AG10803 (cell line): ENCODE measurements at regions not wholly inside any gene's neighbourhood (a gene's known extent, or its start where the extent isn't known, plus 50 kb on each side); places are given as distances from the start of the nearest gene placed in this dataset.
A peak's percentile ranks its signal among the peaks of the same experiment; 100 is the strongest.

Source experiments
- DNase-seq: peaks from one replicate; pipeline ENCODE4 v3.0.0; 2010; ENCODE audit warnings: low read depth
- H3K4me3 ChIP-seq: 2 replicates; pipeline ENCODE4 v1.5.1; 2011; ENCODE audit warnings: mild to moderate bottlenecking, low read length, control low read depth
- TF ChIP-seq, protein P1 (sequence below): conservative IDR thresholded peaks from 2 replicates; pipeline ENCODE4 v1.5.1; 2011; ENCODE audit warnings: mild to moderate bottlenecking, low read length, control low read depth, inconsistent platforms

GRCh38 chr1:48054232-48054631 lies 57.0 kb upstream of the TRABD2B start:
- no peak overlapping the region for H3K4me3 ChIP-seq
- no peak for DNase-seq
- TF ChIP-seq, protein P1, sequence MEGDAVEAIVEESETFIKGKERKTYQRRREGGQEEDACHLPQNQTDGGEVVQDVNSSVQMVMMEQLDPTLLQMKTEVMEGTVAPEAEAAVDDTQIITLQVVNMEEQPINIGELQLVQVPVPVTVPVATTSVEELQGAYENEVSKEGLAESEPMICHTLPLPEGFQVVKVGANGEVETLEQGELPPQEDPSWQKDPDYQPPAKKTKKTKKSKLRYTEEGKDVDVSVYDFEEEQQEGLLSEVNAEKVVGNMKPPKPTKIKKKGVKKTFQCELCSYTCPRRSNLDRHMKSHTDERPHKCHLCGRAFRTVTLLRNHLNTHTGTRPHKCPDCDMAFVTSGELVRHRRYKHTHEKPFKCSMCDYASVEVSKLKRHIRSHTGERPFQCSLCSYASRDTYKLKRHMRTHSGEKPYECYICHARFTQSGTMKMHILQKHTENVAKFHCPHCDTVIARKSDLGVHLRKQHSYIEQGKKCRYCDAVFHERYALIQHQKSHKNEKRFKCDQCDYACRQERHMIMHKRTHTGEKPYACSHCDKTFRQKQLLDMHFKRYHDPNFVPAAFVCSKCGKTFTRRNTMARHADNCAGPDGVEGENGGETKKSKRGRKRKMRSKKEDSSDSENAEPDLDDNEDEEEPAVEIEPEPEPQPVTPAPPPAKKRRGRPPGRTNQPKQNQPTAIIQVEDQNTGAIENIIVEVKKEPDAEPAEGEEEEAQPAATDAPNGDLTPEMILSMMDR: no peak

- H3K4me3 ChIP-seq: no peak overlapping the region
- TF ChIP-seq, protein P1: no peak
- DNase-seq: no peak
Observed at GRCh38 chr1:48052923-48053291, 55.7 kb upstream of the TRABD2B start.

DNA sequence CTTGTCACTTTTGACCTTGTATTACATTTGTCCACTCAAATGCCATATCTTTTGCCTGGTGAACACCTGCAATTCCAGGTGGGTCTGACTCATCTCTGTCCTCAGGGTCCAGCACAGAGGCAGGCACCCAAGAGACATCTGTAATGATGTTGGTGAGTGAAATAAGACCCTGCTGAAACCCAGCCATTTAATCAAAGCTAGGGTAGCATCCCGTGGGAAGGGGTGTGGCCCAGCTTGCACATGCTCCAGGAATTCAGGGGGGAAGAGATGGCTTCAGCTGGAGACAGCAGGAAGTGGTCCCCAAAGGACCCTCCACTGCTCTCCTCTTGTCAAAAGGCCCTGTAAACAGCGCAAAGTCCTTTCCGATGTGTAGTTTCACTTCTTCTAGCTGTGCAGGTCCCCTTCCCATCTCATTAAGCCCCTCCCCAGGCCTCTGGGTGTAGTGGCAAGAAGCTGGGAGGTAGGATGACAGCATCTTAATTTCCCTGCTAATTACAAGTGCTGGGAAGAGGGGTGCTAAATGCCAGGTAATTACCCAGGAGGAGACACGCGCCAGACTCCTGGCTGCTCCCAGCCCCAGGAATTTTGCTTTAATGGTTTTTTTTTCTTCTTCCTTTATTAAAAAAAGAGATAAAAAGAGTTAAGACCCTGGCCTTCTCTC lies 54.4 kb upstream of the TRABD2B start:
- no peak for DNase-seq
- TF ChIP-seq, protein P1: no peak
- H3K4me3 ChIP-seq: no peak overlapping the region

- TF ChIP-seq, protein P1: no peak
- no peak overlapping the region for H3K4me3 ChIP-seq
- no peak for DNase-seq
Observed at GRCh38 chr1:48049823-48050535, 52.8 kb upstream of the TRABD2B start.

DNA sequence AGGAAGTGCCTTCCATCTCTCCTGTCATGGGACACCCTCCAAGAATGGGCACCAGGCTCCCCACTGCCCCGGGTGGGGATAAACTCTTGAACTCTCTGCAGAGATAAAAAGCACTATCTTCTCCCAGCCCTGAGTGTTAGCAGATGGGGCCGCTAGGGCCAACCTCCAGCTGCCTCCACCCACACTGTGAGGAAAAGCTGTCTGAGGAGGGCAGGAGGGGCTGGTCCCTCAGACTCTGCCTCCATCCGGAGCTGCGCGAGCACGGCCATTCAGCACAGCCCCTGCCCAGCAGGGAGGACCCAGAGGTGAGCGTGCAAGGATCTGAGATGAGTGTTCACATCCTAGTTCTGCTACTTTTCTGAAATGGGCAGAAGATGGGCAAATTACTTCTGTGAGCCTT lies 51.8 kb upstream of the TRABD2B start:
- DNase-seq: no peak
- no peak overlapping the region for H3K4me3 ChIP-seq
- TF ChIP-seq, protein P1: no peak

GRCh38 chr1:48048064-48048463 lies 50.9 kb upstream of the TRABD2B start:
- H3K4me3 ChIP-seq: no peak overlapping the region
- TF ChIP-seq, protein P1: no peak
- DNase-seq: peak; percentile 8

DNA sequence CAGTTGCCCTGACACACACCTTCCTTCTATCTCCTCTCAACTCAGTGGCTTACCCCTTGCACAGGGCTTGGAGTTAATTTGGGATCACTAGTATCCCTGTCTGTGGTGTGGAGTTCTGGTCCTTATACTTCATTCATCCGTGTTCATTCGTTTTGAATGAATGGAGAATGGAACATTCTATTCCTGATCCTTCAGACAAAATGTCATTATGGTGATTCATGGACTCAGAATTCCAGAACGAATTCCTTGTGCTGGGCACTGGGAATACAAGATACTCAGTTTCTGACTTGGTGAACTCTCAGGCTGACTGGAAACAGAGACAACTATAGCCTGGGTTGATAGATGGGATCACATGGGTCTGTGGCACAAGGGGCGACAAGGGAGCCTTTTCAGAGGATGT lies 49.9 kb upstream of the TRABD2B start:
- TF ChIP-seq, protein P1: no peak
- DNase-seq: no peak

More for the DNA sequence above, 49.9 kb upstream of the TRABD2B start:
- no peak overlapping the region for H3K4me3 ChIP-seq
